Hepatocyte (in vitro differentiated cells): ENCODE measurements at regions not wholly inside any gene's neighbourhood (a gene's known extent, or its start where the extent isn't known, plus 50 kb on each side); places are given as distances from the start of the nearest gene placed in this dataset.

ENCODE experiments used
- DNase-seq: peaks from one replicate; pipeline ENCODE4 v3.0.0-alpha.2; 2016; ENCODE audit warnings: low spot score
- H2AFZ ChIP-seq: fragments of 200-600 bp; sonication (generic); 2 replicates; pipeline ENCODE4 v1.6.0; 2016; ENCODE audit warnings: antibody characterized with exemption, mild to moderate bottlenecking
- H3K27ac ChIP-seq: fragments of 200-600 bp; sonication (generic); 2 replicates; pipeline ENCODE4 v1.5.1; 2016; ENCODE audit warnings: mild to moderate bottlenecking
- H3K27me3 ChIP-seq: fragments of 200-600 bp; sonication (generic); 2 replicates; pipeline ENCODE4 v1.6.1; 2016
- H3K36me3 ChIP-seq: fragments of 200-600 bp; sonication (generic); replicated peaks from 2 replicates; pipeline ENCODE4 v1.5.1; 2016; ENCODE audit warnings: low read depth; ENCODE audit not compliant: insufficient read depth
- H3K4me1 ChIP-seq: fragments of 200-600 bp; sonication (generic); 2 replicates; pipeline ENCODE4 v1.5.1; 2016; ENCODE audit warnings: mild to moderate bottlenecking, moderate library complexity; ENCODE audit not compliant: insufficient read depth
- H3K4me2 ChIP-seq: fragments of 200-600 bp; sonication (generic); 2 replicates; pipeline ENCODE4 v1.6.0; 2016
- H3K4me3 ChIP-seq: fragments of 200-600 bp; sonication (generic); 2 replicates; pipeline ENCODE4 v1.5.1; 2016; ENCODE audit warnings: mild to moderate bottlenecking
- H3K79me2 ChIP-seq: fragments of 200-600 bp; sonication (generic); 2 replicates; pipeline ENCODE4 v1.6.0; 2017; ENCODE audit warnings: mild to moderate bottlenecking
- H3K9me2 ChIP-seq: fragments of 200-600 bp; sonication (generic); replicated peaks from 2 replicates; pipeline ENCODE4 v1.6.0; 2017; ENCODE audit warnings: mild to moderate bottlenecking; ENCODE audit not compliant: insufficient read depth
- H3K9me3 ChIP-seq: fragments of 200-600 bp; sonication (generic); 2 replicates; pipeline ENCODE4 v1.5.1; 2016; ENCODE audit warnings: low read depth, mild to moderate bottlenecking
- H4K20me1 ChIP-seq: fragments of 200-600 bp; sonication (generic); 2 replicates; pipeline ENCODE4 v1.6.0; 2016; ENCODE audit warnings: mild to moderate bottlenecking; ENCODE audit not compliant: insufficient read depth, poor library complexity, severe bottlenecking
- EZH2 ChIP-seq: fragments of 200-600 bp; sonication (generic); IDR thresholded peaks from 2 replicates; pipeline ENCODE4 v1.6.1; 2016; ENCODE audit warnings: antibody characterized with exemption, mild to moderate bottlenecking, borderline replicate concordance
- EZH2phosphoT487 ChIP-seq: fragments of 200-600 bp; sonication (generic); IDR thresholded peaks from one replicate; pipeline ENCODE4 v1.6.1; 2018; ENCODE audit warnings: antibody characterized with exemption, mild to moderate bottlenecking, low read depth, moderate library complexity; ENCODE audit not compliant: unreplicated experiment, severe bottlenecking
- WGBS: methylation state at CpG from one replicate; pipeline ENCODE4 v1.1.6; 2016; ENCODE audit warnings: low lambda C conversion rate; ENCODE audit errors: missing lambda C conversion rate; 5-methylcytosine and 5-hydroxymethylcytosine counted together
- TF ChIP-seq, protein P1 (sequence below): fragments of 200-600 bp; sonication (generic); IDR thresholded peaks from 2 replicates; pipeline ENCODE4 v1.5.1; 2016; ENCODE audit warnings: antibody characterized with exemption, mild to moderate bottlenecking; ENCODE audit not compliant: poor library complexity

- no peaks in the 10 kb centered on the region for H3K27me3 ChIP-seq
- no peaks in the 10 kb centered on the region for H3K9me2 ChIP-seq
- no peak overlapping the region for H3K27ac ChIP-seq
- no peaks in the 10 kb centered on the region for H3K4me1 ChIP-seq
- no peaks in the 10 kb centered on the region for H4K20me1 ChIP-seq
- H3K79me2 ChIP-seq: no peaks in the 10 kb centered on the region
- TF ChIP-seq EZH2 (no peak), EZH2phosphoT487 (no peak)
- TF ChIP-seq, protein P1, sequence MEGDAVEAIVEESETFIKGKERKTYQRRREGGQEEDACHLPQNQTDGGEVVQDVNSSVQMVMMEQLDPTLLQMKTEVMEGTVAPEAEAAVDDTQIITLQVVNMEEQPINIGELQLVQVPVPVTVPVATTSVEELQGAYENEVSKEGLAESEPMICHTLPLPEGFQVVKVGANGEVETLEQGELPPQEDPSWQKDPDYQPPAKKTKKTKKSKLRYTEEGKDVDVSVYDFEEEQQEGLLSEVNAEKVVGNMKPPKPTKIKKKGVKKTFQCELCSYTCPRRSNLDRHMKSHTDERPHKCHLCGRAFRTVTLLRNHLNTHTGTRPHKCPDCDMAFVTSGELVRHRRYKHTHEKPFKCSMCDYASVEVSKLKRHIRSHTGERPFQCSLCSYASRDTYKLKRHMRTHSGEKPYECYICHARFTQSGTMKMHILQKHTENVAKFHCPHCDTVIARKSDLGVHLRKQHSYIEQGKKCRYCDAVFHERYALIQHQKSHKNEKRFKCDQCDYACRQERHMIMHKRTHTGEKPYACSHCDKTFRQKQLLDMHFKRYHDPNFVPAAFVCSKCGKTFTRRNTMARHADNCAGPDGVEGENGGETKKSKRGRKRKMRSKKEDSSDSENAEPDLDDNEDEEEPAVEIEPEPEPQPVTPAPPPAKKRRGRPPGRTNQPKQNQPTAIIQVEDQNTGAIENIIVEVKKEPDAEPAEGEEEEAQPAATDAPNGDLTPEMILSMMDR: no peak
- no peak for DNase-seq
- H3K4me3 ChIP-seq: no peak overlapping the region
- H3K9me3 ChIP-seq: no peaks in the 10 kb centered on the region
- H3K36me3 ChIP-seq: no peaks in the 10 kb centered on the region
- H3K4me2 ChIP-seq: no peak overlapping the region
- H2AFZ ChIP-seq: no peak overlapping the region
- WGBS: 50% methylated on average over 1 of the region's 1 CpG
Observed at GRCh38 chr6:103356531-103356930, 1503.2 kb downstream of the HACE1 start.

DNA sequence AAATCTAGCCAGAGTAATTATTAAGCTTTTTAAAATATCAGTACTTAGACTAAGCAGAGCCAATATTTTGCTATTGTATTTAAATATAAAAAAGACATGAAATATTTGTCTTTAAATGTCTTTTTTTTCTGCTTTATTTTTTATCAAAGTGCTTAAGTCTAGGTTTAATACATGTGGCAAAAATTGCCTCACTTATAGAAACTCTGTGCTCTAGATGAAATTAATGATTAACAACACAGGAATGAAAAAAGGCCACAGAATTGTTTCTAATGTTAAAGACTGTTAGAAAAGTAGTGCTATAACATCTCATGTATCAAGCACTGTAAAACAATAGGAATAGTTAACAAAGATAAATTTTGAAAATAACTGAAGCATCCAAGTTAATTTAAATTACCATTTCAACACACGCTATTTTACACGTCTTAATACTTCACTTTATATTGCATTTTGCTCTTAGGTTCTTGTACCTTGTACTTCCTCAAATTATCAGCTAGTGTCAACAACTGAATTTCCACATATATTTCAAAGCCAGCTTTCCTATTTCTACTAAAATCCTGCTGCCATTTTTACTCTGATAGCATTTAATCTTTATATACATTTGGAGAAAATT lies 1515.1 kb downstream of the HACE1 start:
- no peaks in the 10 kb centered on the region for H3K9me3 ChIP-seq
- no peaks in the 10 kb centered on the region for H3K9me2 ChIP-seq
- no peaks in the 10 kb centered on the region for H3K36me3 ChIP-seq
- H2AFZ ChIP-seq: no peak overlapping the region
- H4K20me1 ChIP-seq: no peaks in the 10 kb centered on the region
- DNase-seq: no peak
- H3K4me2 ChIP-seq: peak overlapping the region; percentile 45
- 58% methylated on average over 2 of the region's 2 CpGs for whole genome bisulfite sequencing
- H3K4me1 ChIP-seq: no peaks in the 10 kb centered on the region
- no peak overlapping the region for H3K4me3 ChIP-seq
- no peaks in the 10 kb centered on the region for H3K79me2 ChIP-seq
- no peaks in the 10 kb centered on the region for H3K27me3 ChIP-seq
- no peak overlapping the region for H3K27ac ChIP-seq
- no peak for TF ChIP-seq EZH2
- no peak for TF ChIP-seq EZH2phosphoT487
- TF ChIP-seq, protein P1: no peak

DNA sequence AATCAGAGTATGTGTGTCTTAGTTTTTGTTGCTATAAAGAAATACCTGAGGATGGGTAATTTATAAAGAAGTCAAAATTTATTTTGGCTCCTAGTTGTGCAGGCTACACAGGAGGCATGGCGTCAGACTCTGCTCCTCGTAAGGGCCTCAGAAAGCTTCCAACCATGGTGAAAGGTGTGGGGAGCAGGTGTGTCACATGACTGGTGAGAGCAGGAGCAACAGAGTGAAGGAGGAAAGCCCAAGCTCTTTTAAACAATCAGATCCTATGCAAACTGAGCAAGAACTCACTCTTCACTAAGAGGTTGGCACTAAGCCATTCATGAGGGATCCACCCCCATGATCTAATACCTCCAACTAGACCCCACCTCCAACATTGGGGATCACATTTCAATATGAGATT lies 1524.3 kb downstream of the HACE1 start:
- TF ChIP-seq EZH2 (no peak), EZH2phosphoT487 (no peak)
- TF ChIP-seq, protein P1: no peak
- H3K9me2 ChIP-seq: no peaks in the 10 kb centered on the region
- WGBS: 90% methylated on average over 2 of the region's 2 CpGs

More for the DNA sequence above, 1524.3 kb downstream of the HACE1 start:
- no peak overlapping the region for H2AFZ ChIP-seq
- no peaks in the 10 kb centered on the region for H4K20me1 ChIP-seq
- no peak overlapping the region for H3K4me2 ChIP-seq
- DNase-seq: no peak
- H3K79me2 ChIP-seq: no peaks in the 10 kb centered on the region
- H3K36me3 ChIP-seq: no peaks in the 10 kb centered on the region
- no peaks in the 10 kb centered on the region for H3K4me1 ChIP-seq
- H3K9me3 ChIP-seq: no peaks in the 10 kb centered on the region
- H3K27ac ChIP-seq: no peak overlapping the region
- no peaks in the 10 kb centered on the region for H3K27me3 ChIP-seq
- H3K4me3 ChIP-seq: no peak overlapping the region
